ENCODE measurements at regions not wholly inside any gene's neighbourhood (a gene's known extent, or its start where the extent isn't known, plus 50 kb on each side); places are given as distances from the start of the nearest gene placed in this dataset.

DNA sequence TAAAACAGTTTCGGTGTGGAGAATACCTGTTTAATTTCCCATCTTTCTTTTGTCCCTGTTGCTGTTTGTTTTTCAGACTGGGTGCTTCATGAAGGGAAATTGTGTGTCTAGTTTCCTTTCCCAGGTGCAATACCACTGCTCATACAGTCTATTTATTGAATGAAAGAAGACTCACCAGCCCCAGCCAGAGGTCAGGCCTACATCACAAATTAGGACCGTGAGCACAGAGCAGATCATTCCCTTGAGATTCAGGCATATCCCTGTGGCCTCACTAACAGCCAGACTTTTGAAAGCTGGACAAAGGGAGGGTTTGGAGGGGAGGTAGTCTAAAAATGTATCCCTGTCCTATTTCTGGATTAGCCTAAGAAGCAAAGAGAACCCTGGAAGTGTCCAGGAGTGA, 278.9 kb downstream of the IRS1 start (continued):
- TF ChIP-seq, protein P1, sequence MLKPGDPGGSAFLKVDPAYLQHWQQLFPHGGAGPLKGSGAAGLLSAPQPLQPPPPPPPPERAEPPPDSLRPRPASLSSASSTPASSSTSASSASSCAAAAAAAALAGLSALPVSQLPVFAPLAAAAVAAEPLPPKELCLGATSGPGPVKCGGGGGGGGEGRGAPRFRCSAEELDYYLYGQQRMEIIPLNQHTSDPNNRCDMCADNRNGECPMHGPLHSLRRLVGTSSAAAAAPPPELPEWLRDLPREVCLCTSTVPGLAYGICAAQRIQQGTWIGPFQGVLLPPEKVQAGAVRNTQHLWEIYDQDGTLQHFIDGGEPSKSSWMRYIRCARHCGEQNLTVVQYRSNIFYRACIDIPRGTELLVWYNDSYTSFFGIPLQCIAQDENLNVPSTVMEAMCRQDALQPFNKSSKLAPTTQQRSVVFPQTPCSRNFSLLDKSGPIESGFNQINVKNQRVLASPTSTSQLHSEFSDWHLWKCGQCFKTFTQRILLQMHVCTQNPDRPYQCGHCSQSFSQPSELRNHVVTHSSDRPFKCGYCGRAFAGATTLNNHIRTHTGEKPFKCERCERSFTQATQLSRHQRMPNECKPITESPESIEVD (tag by site-specific recombination; IDR thresholded peaks at IDR 0.05), result no peak
- TF ChIP-seq ZNF830 (tag by site-specific recombination; IDR thresholded peaks at IDR 0.05; ENCODE audit: low read depth), result no peak
- TF ChIP-seq, protein P2, sequence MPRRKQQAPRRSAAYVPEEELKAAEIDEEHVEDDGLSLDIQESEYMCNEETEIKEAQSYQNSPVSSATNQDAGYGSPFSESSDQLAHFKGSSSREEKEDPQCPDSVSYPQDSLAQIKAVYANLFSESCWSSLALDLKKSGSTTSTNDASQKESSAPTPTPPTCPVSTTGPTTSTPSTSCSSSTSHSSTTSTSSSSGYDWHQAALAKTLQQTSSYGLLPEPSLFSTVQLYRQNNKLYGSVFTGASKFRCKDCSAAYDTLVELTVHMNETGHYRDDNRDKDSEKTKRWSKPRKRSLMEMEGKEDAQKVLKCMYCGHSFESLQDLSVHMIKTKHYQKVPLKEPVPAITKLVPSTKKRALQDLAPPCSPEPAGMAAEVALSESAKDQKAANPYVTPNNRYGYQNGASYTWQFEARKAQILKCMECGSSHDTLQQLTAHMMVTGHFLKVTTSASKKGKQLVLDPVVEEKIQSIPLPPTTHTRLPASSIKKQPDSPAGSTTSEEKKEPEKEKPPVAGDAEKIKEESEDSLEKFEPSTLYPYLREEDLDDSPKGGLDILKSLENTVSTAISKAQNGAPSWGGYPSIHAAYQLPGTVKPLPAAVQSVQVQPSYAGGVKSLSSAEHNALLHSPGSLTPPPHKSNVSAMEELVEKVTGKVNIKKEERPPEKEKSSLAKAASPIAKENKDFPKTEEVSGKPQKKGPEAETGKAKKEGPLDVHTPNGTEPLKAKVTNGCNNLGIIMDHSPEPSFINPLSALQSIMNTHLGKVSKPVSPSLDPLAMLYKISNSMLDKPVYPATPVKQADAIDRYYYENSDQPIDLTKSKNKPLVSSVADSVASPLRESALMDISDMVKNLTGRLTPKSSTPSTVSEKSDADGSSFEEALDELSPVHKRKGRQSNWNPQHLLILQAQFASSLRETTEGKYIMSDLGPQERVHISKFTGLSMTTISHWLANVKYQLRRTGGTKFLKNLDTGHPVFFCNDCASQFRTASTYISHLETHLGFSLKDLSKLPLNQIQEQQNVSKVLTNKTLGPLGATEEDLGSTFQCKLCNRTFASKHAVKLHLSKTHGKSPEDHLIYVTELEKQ (tag by site-specific recombination; IDR thresholded peaks at IDR 0.05; ENCODE audit: borderline replicate concordance), result no peak
- TF ChIP-seq, protein P3, sequence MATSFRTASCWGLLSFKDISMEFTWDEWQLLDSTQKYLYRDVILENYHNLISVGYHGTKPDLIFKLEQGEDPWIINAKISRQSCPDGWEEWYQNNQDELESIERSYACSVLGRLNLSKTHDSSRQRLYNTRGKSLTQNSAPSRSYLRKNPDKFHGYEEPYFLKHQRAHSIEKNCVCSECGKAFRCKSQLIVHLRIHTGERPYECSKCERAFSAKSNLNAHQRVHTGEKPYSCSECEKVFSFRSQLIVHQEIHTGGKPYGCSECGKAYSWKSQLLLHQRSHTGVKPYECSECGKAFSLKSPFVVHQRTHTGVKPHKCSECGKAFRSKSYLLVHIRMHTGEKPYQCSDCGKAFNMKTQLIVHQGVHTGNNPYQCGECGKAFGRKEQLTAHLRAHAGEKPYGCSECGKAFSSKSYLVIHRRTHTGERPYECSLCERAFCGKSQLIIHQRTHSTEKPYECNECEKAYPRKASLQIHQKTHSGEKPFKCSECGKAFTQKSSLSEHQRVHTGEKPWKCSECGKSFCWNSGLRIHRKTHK (tag by site-specific recombination; IDR thresholded peaks at IDR 0.05), result no peak
- no peak for TF ChIP-seq ZNF10 (tag by site-specific recombination; IDR thresholded peaks at IDR 0.05)
- TF ChIP-seq, protein P4, sequence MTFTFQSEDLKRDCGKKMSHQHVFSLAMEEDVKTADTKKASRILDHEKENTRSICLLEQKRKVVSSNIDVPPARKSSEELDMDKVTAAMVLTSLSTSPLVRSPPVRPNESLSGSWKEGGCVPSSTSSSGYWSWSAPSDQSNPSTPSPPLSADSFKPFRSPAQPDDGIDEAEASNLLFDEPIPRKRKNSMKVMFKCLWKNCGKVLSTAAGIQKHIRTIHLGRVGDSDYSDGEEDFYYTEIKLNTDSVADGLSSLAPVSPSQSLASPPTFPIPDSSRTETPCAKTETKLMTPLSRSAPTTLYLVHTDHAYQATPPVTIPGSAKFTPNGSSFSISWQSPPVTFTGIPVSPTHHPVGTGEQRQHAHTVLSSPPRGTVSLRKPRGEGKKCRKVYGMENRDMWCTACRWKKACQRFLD (tag by site-specific recombination; IDR thresholded peaks at IDR 0.05), result no peak
- TF ChIP-seq KLF7 (tag by site-specific recombination; IDR thresholded peaks at IDR 0.05; ENCODE audit: borderline replicate concordance), result no peak
- no peak for TF ChIP-seq ZBTB8A (tag by site-specific recombination; IDR thresholded peaks at IDR 0.05)
- TF ChIP-seq ZNF677 (tag by site-specific recombination; IDR thresholded peaks at IDR 0.05), result no peak
- TF ChIP-seq ZIC2 (tag by site-specific recombination; IDR thresholded peaks at IDR 0.05), result no peak
- TF ChIP-seq ZNF214 (tag by site-specific recombination; IDR thresholded peaks at IDR 0.05; ENCODE audit: borderline replicate concordance), result no peak

DNA sequence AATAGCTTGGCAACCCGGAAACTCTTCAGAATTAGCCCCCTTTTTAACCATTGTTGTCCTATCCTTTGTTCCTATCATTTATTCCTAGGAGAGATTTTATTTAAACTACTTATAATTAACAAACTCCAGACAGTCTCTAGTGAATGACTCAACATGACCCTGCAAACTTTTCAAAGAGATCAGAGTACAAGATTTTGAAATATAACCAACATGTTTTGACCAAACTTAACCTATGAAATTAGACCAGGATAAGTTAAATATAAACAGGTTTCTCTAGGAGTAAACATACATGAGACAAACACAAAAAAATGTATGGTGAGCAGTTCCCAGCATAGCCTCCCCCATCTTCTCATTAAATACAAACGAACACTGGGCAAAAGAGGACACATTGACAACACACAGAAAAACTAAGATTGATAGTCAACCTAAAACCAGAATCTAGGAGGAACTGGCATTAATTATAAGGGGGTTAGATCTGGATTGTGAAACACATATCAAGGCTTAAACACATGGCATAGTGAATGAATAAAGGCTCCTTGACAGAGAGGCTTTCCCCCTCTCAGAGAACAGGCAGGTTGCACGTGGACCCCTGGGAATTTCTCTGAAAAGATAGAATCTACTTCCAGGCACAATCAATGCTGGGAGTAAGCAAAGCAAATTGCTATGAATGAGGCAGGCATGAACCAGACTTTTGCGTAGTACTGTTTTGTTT, 284.1 kb downstream of the IRS1 start:
- POLR2A ChIA-PET, result no interaction called here
- CTCF ChIA-PET, result no interaction called here
- Histone ChIP-seq H3K27ac (ENCODE audit: extremely low read depth, low read depth, low read length) (no peak overlapping the region), H3K4me1 (ENCODE audit: control insufficient read depth, insufficient read depth, low read length) (no peaks in the 10 kb centered on the region), H3K4me3 (ENCODE audit: low read depth, low read length) (no peak overlapping the region), H3K9me3 (ENCODE audit: control insufficient read depth, insufficient read depth, low read depth, low read length) (no peaks in the 10 kb centered on the region), H3K36me3 (ENCODE audit: control insufficient read depth in 2 of 2, insufficient read depth in 1 of 2, low read length in 2 of 2) (no peaks in the 10 kb centered on the region)
- no peak for TF ChIP-seq ZNF175 (tag by site-specific recombination; IDR thresholded peaks at IDR 0.05)
- no peak for TF ChIP-seq ZNF518A (tag by site-specific recombination; conservative IDR thresholded peaks at IDR 0.05; ENCODE audit: low read depth)
- TF ChIP-seq PRDM1 (tag by site-specific recombination; IDR thresholded peaks at IDR 0.05), result no peak
- TF ChIP-seq PBX3 (CRISPR knock-in tag; IDR thresholded peaks at IDR 0.05), result no peak
- TF ChIP-seq ZNF266 (tag by site-specific recombination; IDR thresholded peaks at IDR 0.05; ENCODE audit: low read depth), result no peak
- no peak for TF ChIP-seq ZBTB21 (tag by site-specific recombination; IDR thresholded peaks at IDR 0.05)
- no peak for TF ChIP-seq KLF10 (tag by site-specific recombination; IDR thresholded peaks at IDR 0.05)
- no peak for TF ChIP-seq SALL2 (tag by site-specific recombination; IDR thresholded peaks at IDR 0.05; ENCODE audit: borderline replicate concordance)
- no peak for TF ChIP-seq YY2 (tag by site-specific recombination; IDR thresholded peaks at IDR 0.05)
